Spinal cord (tissue), 9 donors: ENCODE measurements at regions not wholly inside any gene's neighbourhood (a gene's known extent, or its start where the extent isn't known, plus 50 kb on each side); places are given as distances from the start of the nearest gene placed in this dataset.
"Not testable (repeated sequence)": the region's sequence is repeated elsewhere in the genome, so short reads cannot be mapped to it uniquely, and the experiment has no call there.

Experiments
- DNase-seq, 6 donors: peaks; one replicate each; pipeline versions ENCODE4 v3.0.0 to v3.0.0-alpha.2; 2013 to 2015; ENCODE audit warnings: low spot score in 6 of 6, low read depth in 4 of 6
- H3K27ac ChIP-seq: one replicate; pipeline ENCODE4 v1.5.1; 2013; ENCODE audit warnings: low read depth, low read length, control low read depth
- H3K27me3 ChIP-seq: one replicate; pipeline ENCODE4 v1.6.1; 2013; ENCODE audit warnings: low read length; ENCODE audit not compliant: control insufficient read depth, insufficient read depth
- H3K36me3 ChIP-seq: one replicate; pipeline ENCODE4 v1.6.1; 2013; ENCODE audit warnings: low read length; ENCODE audit not compliant: control insufficient read depth, insufficient read depth
- H3K4me1 ChIP-seq: one replicate; pipeline ENCODE4 v1.6.1; 2013; ENCODE audit warnings: low read length; ENCODE audit not compliant: control insufficient read depth, insufficient read depth
- H3K4me3 ChIP-seq: one replicate; pipeline ENCODE4 v1.5.1; 2013; ENCODE audit warnings: low read depth, low read length, control low read depth
- H3K9me3 ChIP-seq: one replicate; pipeline ENCODE4 v1.6.1; 2013; ENCODE audit warnings: low read length; ENCODE audit not compliant: control insufficient read depth, insufficient read depth
- WGBS: methylation state at CpG from one replicate; pipeline ENCODE4 v1.1.5; 2013; ENCODE audit warnings: missing lambda C conversion rate; ENCODE audit not compliant: insufficient coverage; 5-methylcytosine and 5-hydroxymethylcytosine counted together
- donor health status: healthy.

DNA sequence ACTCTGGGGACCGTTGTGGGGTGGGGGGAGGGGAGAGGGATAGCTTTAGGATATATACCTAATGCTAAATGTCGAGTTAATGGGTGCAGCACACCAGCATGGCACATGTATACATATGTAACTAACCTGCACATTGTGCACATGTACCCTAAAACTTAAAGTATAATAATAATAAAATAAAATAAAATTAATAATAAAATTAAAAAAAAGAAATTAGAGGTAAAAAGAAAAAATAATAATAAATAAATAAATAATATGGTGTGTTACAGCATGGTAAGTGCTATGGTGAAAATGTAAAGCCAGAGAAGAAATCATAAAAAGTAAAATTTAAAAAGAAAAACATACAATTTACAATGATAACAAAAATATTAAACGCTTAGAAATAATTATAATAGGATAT, 552.8 kb upstream of the PBX1 start:
- not testable (repeated sequence) for H3K27ac ChIP-seq, H3K4me3 ChIP-seq, H3K4me1 ChIP-seq, H3K27me3 ChIP-seq, H3K9me3 ChIP-seq, DNase-seq, H3K36me3 ChIP-seq
- WGBS = no CpG with 5 or more reads among the region's 3 CpGs

GRCh38 chr1:164006621-164007020, 552.4 kb upstream of the PBX1 start:
- H3K4me1 ChIP-seq = no peaks in the 10 kb centered on the region
- no peak overlapping the region for H3K4me3 ChIP-seq
- no peaks in the 10 kb centered on the region for H3K36me3 ChIP-seq
- no peak overlapping the region for H3K27ac ChIP-seq
- no peaks in the 10 kb centered on the region for H3K27me3 ChIP-seq
- WGBS = no CpG with 5 or more reads among the region's 4 CpGs
- peaks cover 2% of the 10 kb centered on the region for H3K9me3 ChIP-seq
- no peak for DNase-seq

DNA sequence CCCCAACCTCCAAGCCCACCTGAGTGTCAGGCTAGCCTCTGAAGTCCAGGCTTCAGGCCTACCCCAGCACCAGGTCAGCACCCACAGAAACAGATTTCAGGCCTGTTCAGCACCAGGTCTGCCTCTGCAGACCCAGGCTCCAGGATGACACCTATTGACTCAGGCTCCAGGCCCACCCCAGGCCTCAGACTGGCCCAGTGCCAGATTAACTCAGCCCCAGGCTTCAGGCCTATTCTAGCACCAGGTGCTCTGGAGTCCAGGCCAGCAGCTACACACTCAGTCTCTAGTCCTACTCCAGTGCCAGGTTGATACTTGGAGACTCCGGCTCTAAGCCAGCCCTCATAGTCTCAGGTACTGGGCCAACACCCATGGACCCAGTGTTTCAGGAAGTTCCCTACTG, 541.7 kb upstream of the PBX1 start:
- H3K4me1 ChIP-seq = no peaks in the 10 kb centered on the region
- no peaks in the 10 kb centered on the region for H3K9me3 ChIP-seq
- WGBS = 88% methylated on average over 1 of the region's 1 CpG
- no peak overlapping the region for H3K27ac ChIP-seq
- H3K4me3 ChIP-seq = no peak overlapping the region
- DNase-seq = no peak
- no peaks in the 10 kb centered on the region for H3K36me3 ChIP-seq
- no peaks in the 10 kb centered on the region for H3K27me3 ChIP-seq

GRCh38 chr1:164020391-164020790, 538.6 kb upstream of the PBX1 start:
- no peak overlapping the region for H3K4me3 ChIP-seq
- no peaks in the 10 kb centered on the region for H3K27me3 ChIP-seq
- DNase-seq = no peak
- H3K9me3 ChIP-seq = no peaks in the 10 kb centered on the region
- no peaks in the 10 kb centered on the region for H3K4me1 ChIP-seq
- no peaks in the 10 kb centered on the region for H3K36me3 ChIP-seq
- H3K27ac ChIP-seq = no peak overlapping the region
- WGBS = 43% methylated on average over 2 of the region's 2 CpGs

DNA sequence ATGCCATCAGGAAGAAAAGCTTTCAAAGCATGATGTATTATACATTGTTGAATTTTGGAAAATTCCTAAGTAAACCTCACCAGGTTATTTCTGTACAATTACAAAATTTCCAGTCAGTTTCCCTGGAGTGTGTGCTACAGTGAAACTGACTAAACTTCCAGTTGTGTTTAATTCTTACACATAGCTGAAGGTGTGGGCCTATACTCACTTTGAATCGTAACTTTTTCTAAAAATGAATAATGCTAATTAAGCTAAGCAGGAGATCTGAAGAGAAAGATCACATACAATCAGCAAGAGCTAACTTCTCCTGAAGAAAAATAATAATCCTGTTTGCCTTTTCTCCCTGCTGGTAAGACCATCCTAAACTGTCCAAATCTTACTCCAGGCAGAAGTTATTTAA, 537.2 kb upstream of the PBX1 start:
- H3K4me3 ChIP-seq = no peak overlapping the region
- no peaks in the 10 kb centered on the region for H3K4me1 ChIP-seq
- H3K9me3 ChIP-seq = no peaks in the 10 kb centered on the region
- no peak for DNase-seq
- no peak overlapping the region for H3K27ac ChIP-seq
- H3K36me3 ChIP-seq = no peaks in the 10 kb centered on the region
- no peaks in the 10 kb centered on the region for H3K27me3 ChIP-seq
- WGBS = no CpG with 5 or more reads among the region's 1 CpG

DNA sequence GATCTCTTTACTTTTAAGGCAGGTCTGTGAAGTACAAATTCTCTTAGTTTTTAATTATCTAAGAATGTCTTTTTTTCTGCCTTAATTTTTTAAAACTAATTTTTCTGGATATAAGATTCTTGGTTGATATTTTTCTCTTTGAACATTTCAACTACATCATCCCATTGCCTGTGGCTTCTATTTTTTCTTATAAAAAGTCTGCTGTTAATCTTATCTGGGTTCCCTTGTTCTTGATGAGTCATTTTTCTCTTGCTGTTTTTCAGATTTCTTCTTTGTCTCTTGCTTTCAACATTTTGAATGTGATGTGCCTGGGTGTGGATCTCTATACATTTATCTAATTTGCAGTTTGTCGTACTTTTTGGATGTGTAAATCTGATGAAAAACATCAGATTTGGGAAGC, 525.2 kb upstream of the PBX1 start:
- H3K4me1 ChIP-seq = no peaks in the 10 kb centered on the region
- H3K27me3 ChIP-seq = no peaks in the 10 kb centered on the region
- WGBS = no CpG with 5 or more reads among the region's 1 CpG
- H3K27ac ChIP-seq = no peak overlapping the region
- no peaks in the 10 kb centered on the region for H3K36me3 ChIP-seq
- H3K9me3 ChIP-seq = peaks cover 6% of the 10 kb centered on the region
- DNase-seq = no peak
- H3K4me3 ChIP-seq = no peak overlapping the region

- H3K27me3 ChIP-seq = no peaks in the 10 kb centered on the region
- H3K36me3 ChIP-seq = no peaks in the 10 kb centered on the region
- H3K27ac ChIP-seq = no peak overlapping the region
- no peaks in the 10 kb centered on the region for H3K9me3 ChIP-seq
- no peak overlapping the region for H3K4me3 ChIP-seq
- H3K4me1 ChIP-seq = no peaks in the 10 kb centered on the region
- DNase-seq = no peak
- WGBS = no CpG with 5 or more reads among the region's 1 CpG
Observed at GRCh38 chr1:164040754-164041153, 518.2 kb upstream of the PBX1 start.

DNA sequence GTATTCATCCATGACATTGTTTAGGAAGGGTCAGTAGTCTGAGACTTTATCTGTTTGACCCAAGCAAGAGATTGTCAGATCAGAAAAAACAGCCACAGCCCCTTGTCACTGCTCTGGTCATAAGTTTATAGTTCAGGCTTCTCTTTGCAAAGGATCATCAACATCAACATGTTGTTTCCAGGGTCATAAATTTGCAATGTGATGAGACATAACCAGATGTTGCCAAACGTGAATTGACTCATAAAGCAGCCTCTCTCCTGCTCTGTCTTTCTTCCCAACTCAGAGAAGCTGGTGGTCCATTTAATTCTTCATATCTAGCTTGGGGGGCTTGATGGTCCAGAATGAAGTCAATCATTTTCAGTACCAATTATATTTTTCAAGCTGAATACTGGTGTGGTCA, 507.2 kb upstream of the PBX1 start:
- Histone ChIP-seq H3K9me3 (no peaks in the 10 kb centered on the region), H3K27ac (no peak overlapping the region), H3K27me3 (no peaks in the 10 kb centered on the region), H3K4me1 (no peaks in the 10 kb centered on the region), H3K36me3 (no peaks in the 10 kb centered on the region), H3K4me3 (no peak overlapping the region)
- peak in 1 of 6 donors; percentile 49 for DNase-seq
- no CpG with 5 or more reads among the region's 1 CpG for WGBS

- no peak overlapping the region for H3K27ac ChIP-seq
- no peaks in the 10 kb centered on the region for H3K4me1 ChIP-seq
- no peaks in the 10 kb centered on the region for H3K36me3 ChIP-seq
- peak in 3 of 6 donors; percentile 20 to 95 (median 68) for DNase-seq
- H3K4me3 ChIP-seq = no peak overlapping the region
- H3K9me3 ChIP-seq = no peaks in the 10 kb centered on the region
- no peaks in the 10 kb centered on the region for H3K27me3 ChIP-seq
- 53% methylated on average over 3 of the region's 4 CpGs for WGBS
Observed at GRCh38 chr1:164054331-164054730, 504.7 kb upstream of the PBX1 start.

GRCh38 chr1:164058198-164058597, 500.8 kb upstream of the PBX1 start:
- Histone ChIP-seq H3K4me3 (no peak overlapping the region), H3K27ac (no peak overlapping the region), H3K36me3 (no peaks in the 10 kb centered on the region), H3K4me1 (no peaks in the 10 kb centered on the region), H3K9me3 (no peaks in the 10 kb centered on the region), H3K27me3 (no peaks in the 10 kb centered on the region)
- DNase-seq = peak in 1 of 6 donors; percentile 15
- WGBS = 67% methylated on average over 1 of the region's 4 CpGs
